NB4 (cell line): ENCODE measurements at regions not wholly inside any gene's neighbourhood (a gene's known extent, or its start where the extent isn't known, plus 50 kb on each side); places are given as distances from the start of the nearest gene placed in this dataset.

Source experiments
- CTCF ChIP-seq: IDR thresholded peaks from one replicate; pipeline ENCODE4 v1.5.1; 2012; ENCODE audit warnings: low read depth, low read length
- POLR2A ChIP-seq: IDR thresholded peaks from 2 replicates; pipeline ENCODE4 v1.6.1; 2011; ENCODE audit warnings: mild to moderate bottlenecking; ENCODE audit not compliant: insufficient read length; ENCODE audit errors: extremely low read depth

GRCh38 chr7:68433462-68434070 is 1164.7 kb upstream of the AUTS2 start:
- TF ChIP-seq POLR2A (no peak), CTCF (no peak)
